Hematopoietic multipotent progenitor cell treated with erythropoietin and hydrocortisone succinate and interleukin-3 and kit ligand, for 4 days (in vitro differentiated cells): ENCODE measurements at regions not wholly inside any gene's neighbourhood (a gene's known extent, or its start where the extent isn't known, plus 50 kb on each side); places are given as distances from the start of the nearest gene placed in this dataset.

Experiments used
- DNase-seq: peaks from one replicate; pipeline ENCODE4 v3.0.0-alpha.2; 2015

DNA sequence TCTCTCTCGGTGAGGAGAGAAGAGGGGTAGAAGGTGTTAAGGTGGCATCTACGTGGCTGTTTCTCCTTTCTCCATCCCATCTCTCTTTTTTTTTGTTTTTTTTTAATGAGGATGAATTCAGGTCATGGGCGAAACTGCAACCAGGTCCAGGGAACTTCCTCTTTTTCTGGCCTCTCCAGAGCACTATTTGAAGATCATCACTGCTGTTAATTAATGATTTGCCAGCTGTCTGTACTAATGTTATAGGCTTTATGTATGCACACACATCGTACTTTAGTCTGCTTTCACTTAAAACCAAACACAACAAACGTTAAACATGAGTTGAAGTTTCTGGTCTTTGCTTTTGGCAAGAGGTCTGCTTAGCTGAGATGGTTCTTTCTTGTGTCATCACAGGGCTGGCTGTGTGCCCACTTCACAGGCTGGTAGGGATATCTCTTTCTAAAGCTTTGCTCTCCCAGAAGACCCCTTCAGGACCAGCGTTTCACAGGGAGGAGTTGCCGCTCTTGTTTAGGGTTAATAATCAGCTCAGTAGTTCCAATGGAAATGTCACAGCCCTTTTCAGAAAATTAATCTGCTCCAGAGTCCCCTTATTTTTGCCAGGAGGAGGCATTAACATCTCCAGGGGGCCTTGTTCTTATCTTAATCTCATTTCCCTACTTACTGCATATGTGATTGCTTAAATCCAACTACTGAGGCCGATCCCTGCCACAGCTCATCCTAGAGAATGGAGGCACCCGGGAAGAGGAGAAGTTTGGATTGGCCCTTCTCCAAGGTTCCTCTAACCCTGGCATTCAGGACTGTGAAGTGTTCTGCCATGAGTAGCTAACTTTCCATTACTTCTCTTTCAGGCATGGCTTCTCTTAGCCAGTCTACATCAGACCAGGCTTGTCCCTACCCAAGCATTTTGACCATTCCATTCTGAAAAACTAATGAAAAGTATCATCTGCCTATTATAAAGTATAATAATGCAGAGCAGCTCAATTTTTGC, 273.9 kb upstream of the NFE2L3 start:
- no peak for DNase-seq

GRCh38 chr7:25879799-25880198, 272.2 kb upstream of the NFE2L3 start:
- DNase-seq = no peak

DNA sequence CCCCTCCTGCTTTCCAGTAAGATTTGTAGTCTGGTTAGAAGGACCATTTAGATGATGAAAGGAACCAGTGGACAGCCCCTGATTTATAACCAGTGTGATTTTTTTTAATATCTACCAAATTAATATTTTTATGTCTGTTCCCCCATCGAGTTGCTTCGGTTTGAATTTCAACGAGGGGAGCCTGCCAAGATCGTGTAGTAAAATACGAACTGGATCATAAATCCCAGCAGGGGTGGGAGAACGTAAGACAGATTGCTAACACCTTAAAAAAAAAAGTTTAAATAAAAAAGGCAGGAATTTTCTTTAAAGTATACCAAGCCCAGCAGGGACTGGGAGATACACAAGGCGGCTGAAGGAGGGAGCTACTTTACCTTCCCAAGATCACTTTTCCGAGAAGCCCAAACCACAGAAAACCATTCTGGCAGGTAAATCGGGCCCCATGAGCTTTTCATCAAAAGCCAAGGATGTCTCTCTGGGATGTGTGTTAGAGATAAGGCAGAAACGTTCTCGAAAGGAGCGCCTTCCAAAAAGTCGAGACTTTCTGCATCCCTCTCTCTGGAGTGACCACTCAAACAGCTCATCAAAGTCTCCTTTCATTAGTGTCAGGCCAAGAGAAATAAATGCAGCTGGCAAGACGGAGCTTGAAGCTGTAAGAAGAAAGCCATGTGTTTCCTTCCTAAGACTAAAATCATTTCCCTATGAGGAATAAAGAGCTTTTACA, 270.5 kb upstream of the NFE2L3 start:
- DNase-seq = no peak

DNA sequence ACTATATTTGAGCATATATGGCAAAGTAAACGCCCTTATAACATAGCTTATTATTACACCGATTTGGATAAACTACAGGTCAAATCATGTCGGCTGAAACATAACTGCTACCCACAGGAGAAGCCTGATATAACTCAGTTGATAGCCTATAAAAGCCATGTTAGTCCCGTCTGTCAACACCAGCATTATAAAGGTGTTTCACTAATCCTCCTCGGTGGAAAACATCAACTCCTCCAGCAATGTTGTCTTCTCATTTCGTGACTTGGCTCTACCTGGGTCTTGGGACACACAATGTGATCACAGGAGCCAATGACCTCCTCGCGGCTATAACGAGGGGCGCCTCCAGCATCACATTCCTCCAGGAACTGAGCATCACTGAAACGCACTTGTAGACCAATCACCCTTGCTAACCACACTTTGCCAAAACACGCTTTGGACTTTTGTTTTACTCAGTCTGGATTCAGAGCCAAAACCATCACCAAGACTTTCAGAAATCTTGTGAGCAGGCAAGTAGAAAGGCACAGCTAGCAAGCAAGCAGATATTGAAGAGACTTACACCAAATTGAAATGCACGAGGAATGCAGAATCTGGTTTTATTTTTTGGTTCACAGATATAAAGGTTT, 269.7 kb upstream of the NFE2L3 start:
- DNase-seq = no peak

DNA sequence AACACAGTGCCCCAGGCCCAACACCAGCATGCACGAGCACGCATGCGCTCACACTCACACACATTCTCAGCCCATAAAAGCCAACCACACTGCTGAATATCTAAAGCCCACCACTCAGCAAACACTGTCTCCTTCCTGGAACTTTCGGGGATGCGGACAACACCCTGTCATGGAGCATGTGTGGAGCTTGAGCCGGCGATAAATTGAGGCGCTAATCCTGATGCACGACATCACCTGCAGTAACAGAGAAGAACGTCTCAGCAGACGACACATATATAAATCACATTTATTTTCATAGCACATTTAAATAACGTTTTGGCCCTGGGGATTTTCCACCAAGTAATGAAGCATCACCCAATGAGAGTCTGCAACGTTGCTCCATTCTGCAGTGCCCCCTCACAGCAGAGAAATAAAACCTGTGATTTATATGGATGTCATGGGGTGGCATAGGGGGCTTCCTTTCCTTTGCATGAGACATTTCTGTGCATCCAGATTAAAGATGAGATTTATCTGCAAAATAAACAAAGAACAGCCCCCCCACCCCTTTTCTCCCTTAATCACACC, 267.7 kb upstream of the NFE2L3 start:
- no peak for DNase-seq

DNA sequence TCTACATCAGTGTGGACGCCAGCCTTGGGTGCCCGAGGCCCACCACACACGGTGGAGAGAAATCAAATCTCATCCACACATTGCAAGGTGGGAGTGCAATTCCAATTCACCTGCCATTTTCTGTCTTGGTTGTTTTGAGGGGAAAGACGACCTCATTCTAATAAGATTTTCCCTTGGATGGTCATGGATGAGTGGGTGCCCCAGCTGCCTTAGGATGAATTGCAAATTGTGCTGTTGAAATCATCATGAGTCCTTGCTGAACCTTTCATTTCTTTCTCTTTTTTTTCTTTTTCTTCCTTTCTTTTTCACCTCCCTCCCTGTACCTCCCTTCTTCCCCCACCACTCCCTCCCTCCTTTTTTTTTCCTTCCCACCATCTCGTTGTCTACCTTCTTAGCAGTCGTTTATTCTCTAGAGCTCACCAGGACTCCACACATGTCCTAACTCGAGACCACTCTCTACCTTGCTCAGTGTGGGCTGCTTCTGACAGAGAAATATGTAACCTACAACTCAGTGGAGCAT, 266.9 kb upstream of the NFE2L3 start:
- no peak for DNase-seq

GRCh38 chr7:25886387-25887240, 265.4 kb upstream of the NFE2L3 start:
- no peak for DNase-seq

GRCh38 chr7:25887266-25887665, 264.7 kb upstream of the NFE2L3 start:
- DNase-seq = no peak

DNA sequence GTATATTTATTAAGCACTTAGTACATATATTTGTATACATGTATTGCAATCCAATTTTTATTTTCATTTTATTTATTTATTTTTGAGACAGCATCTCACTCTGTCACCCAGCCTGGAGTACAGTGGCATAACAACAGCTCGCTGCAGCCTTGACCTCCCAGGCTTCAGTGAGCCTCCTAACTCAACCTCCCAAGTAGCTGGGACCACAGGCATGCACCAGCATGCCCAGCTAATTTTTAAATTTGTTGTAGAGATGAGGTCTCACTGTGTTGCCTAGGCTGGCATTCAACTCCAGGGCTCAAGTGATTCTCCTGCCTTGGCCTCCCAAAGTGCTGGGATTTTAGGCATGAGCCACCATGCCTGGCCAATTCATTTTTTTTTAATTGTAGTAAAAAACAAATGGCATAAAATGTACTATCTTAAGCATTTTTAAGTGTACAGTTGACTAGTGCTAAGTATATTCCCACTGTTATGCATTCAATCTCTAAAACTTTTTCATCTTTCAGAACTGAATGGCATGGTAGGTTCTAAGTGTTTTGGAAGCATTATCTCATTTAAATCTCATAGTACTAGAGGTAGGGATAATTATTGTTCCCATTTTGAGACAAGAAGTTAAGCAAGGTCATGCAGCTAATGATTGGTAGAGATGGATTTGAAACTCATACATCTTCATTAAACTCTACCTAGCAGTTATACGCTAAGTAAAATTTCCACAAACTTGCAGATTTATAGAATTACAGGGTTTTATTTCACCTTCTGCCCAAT, 264.0 kb upstream of the NFE2L3 start:
- no peak for DNase-seq

GRCh38 chr7:25889765-25890164, 262.2 kb upstream of the NFE2L3 start:
- DNase-seq = no peak

DNA sequence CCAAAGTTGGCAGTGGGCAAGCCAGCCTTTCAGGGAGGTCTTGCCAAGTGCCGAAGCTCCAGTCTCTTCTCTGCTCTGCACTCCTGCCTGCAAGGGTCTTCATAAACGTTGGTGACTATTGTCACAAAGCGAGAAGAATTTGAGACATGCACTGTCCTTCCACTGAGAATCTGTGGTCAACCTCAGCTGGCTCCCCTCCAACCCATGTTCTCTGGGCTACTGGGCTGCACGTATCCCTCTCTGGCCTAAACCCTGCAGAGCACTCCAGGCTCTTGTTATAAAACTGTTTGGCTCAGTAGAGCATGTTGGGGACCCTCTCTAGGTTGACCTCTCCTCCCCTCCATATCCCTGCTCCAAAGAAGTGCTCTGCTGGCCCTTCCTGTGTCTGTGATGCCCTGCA, 260.4 kb upstream of the NFE2L3 start:
- no peak for DNase-seq

DNA sequence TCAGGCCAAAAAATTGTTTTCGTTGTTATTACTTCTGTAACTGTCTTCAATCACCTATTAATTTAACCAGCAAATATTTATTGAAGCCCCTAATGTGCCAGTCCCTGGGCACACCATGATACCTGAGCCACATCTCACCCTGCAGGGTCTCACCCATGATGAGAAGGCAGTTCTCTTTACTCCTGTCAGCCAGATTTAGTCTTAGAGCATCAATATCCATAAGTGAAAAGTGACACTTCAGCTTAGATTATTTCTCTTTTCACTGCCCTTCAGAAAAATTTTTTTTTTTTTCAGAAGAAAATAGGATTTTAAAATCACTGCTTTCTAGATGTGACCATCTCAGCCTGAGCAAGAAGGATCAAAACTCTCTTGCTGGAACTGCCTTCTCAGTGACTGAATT, 258.6 kb upstream of the NFE2L3 start:
- peak; percentile 8 for DNase-seq

GRCh38 chr7:25894002-25894901, 257.7 kb upstream of the NFE2L3 start:
- peak; percentile 74 for DNase-seq

- peak; percentile 88 for DNase-seq
Measured at GRCh38 chr7:25894902-25895791, 256.9 kb upstream of the NFE2L3 start.

GRCh38 chr7:25895792-25896171, 256.2 kb upstream of the NFE2L3 start:
- no peak for DNase-seq

- DNase-seq = peak; percentile 69
Measured at GRCh38 chr7:25897261-25897782, 254.7 kb upstream of the NFE2L3 start.

DNA sequence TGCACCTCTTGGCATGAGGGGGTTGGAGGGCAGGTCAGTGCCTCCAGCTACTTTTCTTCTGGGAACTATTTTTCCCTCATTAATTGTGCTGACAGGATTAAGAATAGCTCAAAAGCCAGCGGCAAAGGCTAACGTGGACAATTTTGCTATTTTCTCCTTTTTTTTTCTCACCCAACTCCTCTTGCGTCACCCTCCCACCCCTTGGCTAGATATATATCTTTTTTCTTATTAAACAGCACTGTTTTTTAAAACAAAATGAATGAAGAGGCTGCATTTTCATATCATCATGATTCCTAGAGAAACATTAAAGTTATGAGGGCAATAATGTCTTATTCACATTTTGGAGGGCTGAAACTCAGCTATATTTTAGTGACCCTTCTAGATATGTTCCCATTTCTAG, 251.8 kb upstream of the NFE2L3 start:
- no peak for DNase-seq

DNA sequence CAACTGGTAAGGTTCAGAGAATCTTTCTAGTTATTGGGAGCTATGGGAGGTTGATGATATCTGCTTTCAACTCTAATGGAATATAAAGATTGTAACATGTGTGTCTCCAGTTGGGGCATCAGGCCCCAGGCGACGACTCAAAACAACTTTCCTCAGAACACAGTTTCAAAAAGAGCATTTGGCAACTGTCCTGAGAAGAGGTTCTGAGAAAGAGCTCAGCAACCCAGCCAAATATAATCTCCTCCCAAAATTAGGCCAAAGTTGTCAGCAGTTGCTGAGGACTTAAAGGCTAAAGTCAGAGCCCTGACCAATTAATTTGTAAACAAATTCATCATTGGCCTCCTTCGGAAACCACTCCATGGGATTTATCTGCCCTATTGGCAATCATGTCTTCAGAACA, 251.1 kb upstream of the NFE2L3 start:
- no peak for DNase-seq

DNA sequence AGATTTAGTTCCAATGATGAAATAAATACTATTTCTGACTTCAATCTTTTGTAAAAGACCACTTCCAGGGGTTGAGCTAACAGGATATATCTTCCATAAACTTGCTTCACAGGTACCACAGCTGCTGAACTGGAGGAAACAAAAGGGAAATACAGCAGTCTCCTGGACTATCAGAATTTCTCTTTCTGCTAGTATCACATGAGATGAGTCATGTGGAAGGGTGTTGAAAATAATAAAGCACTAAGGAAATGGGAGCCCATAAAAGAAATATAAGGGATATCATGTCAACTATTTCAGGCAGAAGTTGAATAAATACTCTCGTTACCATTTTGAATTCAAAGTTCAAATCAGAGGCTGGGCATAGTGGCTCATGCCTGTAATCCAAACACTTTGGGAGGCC, 250.3 kb upstream of the NFE2L3 start:
- DNase-seq = no peak
